ENCODE measurements at regions not wholly inside any gene's neighbourhood (a gene's known extent, or its start where the extent isn't known, plus 50 kb on each side); places are given as distances from the start of the nearest gene placed in this dataset.

GRCh38 chr7:91463330-91463729 is 199.1 kb downstream of the FZD1 start:
- TF ChIP-seq, protein P1, sequence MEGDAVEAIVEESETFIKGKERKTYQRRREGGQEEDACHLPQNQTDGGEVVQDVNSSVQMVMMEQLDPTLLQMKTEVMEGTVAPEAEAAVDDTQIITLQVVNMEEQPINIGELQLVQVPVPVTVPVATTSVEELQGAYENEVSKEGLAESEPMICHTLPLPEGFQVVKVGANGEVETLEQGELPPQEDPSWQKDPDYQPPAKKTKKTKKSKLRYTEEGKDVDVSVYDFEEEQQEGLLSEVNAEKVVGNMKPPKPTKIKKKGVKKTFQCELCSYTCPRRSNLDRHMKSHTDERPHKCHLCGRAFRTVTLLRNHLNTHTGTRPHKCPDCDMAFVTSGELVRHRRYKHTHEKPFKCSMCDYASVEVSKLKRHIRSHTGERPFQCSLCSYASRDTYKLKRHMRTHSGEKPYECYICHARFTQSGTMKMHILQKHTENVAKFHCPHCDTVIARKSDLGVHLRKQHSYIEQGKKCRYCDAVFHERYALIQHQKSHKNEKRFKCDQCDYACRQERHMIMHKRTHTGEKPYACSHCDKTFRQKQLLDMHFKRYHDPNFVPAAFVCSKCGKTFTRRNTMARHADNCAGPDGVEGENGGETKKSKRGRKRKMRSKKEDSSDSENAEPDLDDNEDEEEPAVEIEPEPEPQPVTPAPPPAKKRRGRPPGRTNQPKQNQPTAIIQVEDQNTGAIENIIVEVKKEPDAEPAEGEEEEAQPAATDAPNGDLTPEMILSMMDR (IDR thresholded peaks at IDR 0.05): no peak
- TF ChIP-seq POLR2A (IDR thresholded peaks at IDR 0.05): no peak
